HG03135 (cell line): ENCODE measurements at regions not wholly inside any gene's neighbourhood (a gene's known extent, or its start where the extent isn't known, plus 50 kb on each side); places are given as distances from the start of the nearest gene placed in this dataset.

Experiments used
- ATAC-seq: cut with Tn5 transposase; IDR thresholded peaks from one replicate; pipeline ENCODE4 v1.9.1; 2021; ENCODE audit warnings: mild to moderate bottlenecking, moderate library complexity; ENCODE audit not compliant: unreplicated experiment

DNA sequence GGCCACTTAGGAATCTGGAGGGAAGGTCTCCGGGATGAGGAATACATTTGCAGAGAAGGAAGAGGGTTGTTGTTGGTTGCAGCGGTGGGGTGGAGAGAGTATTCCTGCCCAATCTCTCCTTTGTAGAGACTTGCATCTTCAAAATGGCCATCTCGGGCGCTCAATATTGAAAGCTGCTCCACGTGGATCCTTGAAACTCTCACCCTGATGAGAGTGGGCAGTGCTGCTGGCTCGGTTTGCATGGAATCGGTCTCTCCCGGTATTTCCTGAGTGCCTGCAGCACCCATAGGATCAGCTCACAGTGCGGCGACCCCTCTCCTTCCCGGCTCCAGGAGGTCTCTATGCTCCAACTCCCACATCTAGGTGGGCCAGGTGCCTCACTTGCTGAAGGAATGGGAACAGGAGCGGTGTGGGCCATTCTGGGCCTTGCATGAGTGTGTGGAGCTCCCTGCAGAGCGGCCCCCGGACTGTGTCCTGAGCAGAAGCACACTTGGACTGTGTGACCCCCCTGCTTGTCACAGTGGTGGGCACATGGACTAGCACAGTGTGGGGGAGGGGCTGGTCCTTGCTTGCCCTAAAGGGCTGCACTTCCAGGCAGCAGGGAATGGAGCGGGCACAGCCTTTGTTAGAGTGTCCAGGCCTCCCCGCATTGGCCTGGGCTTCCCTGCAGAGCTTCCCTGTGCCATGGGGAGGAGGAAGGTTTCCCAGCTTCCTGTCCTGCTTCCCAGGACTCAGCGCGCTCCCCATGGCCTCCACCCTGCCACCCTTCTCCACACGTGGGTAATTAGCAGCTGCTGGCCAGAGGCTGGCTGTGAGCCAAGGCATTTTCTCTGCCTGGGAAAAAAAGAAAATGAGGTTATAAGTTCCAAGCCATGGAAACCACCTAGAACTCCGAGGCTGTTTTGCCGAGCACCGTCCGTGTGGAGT, 139.3 kb downstream of the IRF8 start:
- ATAC-seq, result no peak

DNA sequence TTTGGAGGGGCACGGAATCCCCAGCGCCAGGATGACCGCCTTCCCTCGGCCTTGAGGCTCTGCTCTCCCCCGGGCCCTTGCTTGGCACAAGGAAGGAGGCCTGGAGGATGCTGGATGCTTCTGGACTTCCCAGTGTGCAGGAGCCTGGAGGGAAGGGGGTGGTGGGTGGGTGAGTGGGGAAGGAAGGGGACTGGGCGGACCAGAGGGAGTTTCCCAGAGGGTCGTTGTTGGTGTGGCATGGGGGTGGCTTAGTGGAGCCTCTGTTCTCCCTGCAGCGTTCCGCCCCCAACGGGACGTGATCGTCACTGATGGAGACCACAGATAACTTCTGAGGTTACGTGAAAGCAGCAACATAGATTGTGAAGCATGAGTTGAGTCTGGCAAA, 140.0 kb downstream of the IRF8 start:
- no peak for ATAC-seq

DNA sequence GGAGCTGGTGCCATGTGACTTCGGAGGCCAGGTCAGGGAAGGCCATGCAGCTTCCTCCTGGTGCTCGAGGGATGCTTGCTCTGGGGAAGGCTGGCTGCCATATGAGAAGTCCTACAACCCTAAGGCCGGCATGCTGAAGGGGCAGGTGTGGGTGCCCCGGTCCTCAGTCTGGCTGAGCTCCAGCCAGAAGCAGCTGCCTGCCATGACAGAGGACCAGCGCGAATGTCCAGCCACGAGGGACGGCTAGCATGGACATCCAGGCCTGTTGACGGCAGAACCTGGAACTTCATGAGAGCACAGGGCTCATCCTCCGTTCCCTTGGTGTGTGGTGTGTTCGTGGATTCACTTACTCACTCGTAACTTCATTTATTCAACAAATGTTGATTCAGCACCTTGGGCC, 140.6 kb downstream of the IRF8 start:
- ATAC-seq, result no peak

DNA sequence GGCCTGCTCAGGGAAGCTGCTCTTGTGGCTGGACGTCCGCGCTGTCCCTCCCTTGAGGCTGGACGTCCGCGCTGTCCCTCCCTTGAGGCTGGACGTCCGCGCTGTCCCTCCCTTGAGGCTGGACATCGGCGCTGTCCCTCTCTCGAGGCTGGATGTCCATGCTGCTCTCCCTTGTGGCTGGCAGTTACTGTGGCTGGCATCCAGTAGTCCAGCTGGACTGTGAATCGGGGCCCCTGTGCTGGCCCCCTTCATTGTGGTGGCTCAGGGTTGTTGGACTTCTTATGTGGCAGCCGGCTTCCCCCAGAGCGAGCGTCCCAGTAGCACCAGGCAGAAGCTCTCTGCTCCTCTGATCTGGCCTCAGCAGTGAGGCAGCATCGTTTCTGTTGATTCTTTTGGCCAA, 141.5 kb downstream of the IRF8 start:
- ATAC-seq, result no peak

DNA sequence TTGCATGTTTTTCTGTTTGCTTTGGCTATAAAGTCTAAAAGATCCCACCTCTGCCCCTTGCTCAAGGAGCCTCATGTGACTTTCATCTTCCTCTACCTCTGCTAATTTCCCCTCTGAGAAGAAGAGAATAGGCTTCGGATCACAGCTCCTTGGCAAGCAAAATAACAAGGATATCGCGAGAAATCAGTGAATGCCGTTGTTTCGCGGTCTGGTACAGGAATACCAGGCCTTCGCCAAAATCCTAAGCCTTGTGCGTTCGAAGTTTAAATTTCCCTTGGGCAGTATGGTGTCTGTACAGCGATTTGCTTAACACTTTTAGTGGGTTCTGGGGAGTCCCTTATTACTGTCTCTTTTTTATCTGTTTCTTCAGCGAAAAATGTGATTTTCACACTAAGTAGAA, 142.3 kb downstream of the IRF8 start:
- ATAC-seq, result no peak

DNA sequence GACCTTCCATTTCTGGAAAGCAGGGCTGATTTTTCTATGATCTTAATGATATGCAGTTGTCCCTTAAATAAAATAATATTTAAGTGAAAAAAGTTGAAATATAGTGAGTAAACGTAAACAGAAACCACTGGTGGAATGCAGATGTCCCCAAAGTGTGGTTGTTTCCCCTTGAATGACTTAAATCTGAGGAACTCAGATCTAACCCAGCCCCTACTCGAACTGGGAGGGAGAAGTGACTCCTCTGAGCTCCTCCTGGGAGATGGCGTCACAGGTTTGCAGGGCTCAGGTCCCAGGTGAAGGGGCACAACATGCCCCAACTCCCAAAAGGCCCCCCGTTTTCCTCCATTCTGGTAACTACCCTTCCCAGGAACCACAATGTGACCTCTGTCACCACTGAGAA, 142.8 kb downstream of the IRF8 start:
- ATAC-seq, result no peak

DNA sequence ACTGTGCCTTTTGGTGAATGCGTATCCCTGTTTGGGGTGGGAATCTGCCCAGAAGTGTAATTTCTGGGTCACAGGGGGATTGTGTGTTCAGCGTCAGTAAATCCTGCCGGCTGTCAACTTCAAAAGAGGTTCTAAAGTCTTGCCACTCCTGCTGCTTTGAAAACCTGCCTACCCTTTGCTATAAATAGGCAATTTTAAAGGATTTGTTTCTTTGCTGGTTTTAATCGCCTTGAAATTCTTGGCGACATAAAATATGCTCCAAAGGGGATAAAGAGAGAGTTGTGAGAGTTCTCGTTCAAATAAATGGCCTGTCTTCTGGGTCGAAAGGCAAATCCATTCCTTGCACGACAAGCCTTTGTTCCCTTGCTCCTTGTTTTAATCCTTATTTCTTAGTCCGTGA, 143.4 kb downstream of the IRF8 start:
- ATAC-seq, result no peak

DNA sequence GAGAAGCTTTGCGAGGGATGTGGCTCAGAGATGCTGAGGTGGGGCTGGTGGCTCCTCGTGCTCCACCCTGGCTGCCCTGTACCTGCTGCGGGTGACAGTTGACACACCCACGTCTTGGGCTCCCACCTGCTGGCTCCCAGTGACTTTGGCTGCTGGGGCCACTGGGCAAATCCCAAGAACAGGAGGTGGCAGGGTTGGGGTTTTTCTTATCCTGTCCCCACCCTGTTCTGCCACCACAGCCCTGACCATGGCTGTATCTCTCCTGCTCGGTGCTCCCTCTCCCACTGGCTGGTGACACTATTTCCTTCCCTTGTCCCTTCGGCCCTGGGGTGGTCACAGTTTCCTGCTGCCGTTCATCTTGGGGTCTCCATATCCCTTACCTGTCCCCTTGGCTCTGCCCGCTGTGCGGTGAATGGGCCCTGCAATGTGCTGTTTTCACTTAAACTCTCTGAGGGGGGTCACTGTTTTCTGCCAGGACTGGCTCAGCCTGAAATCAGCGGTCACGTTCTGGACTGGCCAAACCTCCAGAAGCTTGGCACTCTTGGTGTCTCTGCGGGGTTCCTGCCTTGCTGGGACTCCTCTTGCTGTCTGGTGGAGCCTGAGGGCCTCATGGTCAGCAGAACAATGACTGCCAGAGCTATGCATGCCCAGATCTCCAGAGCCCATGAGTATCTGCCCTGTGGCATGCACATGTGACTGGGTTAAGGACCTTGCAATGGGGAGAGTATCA, 144.2 kb downstream of the IRF8 start:
- no peak for ATAC-seq

DNA sequence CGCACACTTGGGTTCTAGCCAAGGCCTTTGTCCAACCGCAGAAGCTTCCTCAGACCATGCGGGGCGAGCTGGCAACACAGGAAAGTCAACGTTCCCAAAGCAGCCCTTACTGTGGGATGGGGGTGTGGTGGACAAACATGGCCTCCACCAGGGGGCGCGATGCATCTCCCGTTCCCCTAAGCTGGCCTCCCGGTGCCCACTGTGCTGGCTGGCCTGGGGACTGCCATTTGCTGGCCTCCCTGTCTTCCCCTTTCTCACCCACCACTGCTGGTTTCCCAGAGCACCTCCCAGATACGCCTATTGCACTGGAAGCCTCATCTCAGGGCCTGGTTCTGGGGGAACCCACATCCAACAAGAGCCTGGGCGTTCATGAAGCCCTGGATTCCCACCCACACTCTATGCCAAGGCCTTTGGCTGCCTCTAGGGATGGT, 145.3 kb downstream of the IRF8 start:
- ATAC-seq, result no peak

DNA sequence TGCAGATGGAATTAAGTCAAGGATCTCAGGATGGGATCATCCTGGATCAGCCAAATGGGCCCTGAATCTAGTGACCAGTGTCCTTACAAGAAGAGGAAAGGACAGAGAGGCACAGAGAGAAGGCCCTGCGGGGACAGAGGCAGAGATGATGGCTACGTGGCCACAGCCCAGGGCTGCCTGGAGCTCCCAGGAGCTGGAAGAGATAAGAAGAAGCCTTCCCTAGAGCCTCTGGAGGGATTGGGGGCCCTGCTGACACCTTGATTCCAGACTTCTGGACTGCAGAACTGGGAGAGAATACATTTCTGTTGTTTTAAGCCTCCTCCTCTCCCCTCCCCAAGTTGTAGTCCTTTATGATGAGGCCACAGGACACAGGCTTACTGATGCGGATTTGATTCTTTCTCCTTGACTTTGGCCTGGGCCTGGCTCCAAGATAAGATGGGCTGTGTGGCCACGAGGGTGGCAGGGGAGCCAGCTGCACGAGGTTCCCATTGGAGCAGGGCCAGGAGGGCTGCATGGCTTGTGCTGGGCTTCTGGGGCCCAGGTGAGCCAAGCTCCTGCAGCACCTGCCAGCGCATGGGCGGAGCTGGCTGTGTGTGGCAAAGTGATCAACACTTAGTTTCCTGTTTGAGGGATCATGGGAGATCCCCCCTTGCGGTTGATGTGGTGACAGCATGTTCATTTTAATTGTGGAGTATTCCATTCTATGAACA, 146.1 kb downstream of the IRF8 start:
- no peak for ATAC-seq

DNA sequence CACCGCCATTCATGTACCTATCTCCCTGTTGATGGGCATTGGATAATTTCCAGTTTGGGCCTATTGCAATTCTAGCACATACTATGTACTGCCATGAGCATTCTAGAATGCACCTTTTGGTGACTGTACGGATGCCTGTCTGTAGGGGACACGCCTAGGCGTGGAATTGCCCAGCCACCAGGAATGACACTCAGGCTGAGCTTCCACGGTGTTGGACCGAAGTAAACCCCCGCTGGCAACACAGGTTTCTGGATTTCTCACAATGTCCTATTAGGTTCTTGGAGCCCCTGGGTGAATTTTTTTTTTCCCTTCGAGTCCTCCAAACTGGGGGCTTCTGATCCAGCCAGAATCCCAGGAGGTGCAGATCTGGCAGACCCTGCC, 146.6 kb downstream of the IRF8 start:
- no peak for ATAC-seq

DNA sequence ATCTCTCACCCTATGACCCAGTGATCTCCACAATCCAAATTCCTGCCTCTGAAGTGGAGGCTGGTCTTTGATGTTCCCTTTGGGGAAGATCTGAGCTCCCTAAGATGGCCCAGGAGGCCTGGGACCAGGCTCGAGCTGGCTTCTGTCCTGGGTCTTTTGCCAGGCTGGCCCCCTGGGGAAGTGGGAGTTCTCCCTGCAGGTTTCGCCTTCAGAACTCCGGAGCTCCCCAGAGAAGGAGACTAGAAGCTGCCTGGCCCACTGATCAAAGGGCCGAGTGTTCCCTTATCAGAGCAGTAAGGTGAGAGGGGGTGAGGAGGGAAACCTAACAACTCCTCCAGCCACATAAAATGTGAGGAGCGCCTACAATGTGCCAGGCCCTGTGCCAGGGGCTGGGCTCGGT, 147.1 kb downstream of the IRF8 start:
- ATAC-seq, result no peak

DNA sequence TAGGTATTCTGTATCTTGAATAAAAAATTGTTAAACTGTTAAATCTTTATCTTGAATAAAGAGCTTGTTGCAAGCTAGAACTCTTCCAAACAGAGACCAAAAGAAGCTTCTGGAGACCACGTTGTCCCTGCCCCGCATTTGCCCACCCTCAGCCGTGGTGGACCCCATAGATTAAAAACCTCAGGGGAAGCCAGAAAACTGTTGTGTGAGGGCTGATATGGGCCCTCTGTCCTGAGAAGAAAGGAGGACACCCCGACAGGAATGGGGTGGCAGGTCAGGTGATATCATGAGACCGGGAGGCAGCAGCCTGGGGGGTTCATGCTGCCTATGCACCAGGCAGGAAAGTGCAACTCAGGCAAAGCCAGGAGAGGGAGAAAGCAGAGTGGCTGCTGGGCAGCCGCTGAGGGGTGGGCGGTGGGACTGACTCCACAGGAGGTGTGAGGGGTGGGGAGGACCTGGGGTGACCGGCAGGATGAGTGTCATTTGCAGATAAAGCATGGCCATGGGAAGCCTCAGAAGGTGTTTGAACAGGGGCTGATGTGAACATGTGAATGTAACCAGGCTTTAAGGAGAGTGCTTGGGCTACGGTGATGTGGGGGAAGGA, 147.8 kb downstream of the IRF8 start:
- ATAC-seq, result no peak

DNA sequence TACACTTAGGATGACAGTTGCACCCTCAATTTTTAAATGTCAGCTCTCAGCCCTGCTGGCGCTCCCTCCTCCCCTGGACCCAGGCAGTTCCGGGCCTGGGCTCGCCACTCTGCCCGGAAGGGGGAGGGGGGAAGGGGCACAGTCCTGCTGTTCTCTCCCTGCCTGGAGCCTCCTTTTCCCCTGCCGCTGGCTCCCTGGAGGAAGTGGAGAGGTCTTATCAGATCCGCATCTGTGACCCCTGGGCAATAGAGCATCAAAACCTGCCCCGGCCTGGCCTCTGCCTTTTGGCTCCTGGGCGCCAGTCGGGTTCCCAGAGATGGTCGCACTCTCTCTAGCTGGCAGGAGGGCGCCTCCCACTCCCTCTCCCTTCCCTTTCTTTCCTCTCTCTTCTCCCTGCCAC, 149.3 kb downstream of the IRF8 start:
- no peak for ATAC-seq

DNA sequence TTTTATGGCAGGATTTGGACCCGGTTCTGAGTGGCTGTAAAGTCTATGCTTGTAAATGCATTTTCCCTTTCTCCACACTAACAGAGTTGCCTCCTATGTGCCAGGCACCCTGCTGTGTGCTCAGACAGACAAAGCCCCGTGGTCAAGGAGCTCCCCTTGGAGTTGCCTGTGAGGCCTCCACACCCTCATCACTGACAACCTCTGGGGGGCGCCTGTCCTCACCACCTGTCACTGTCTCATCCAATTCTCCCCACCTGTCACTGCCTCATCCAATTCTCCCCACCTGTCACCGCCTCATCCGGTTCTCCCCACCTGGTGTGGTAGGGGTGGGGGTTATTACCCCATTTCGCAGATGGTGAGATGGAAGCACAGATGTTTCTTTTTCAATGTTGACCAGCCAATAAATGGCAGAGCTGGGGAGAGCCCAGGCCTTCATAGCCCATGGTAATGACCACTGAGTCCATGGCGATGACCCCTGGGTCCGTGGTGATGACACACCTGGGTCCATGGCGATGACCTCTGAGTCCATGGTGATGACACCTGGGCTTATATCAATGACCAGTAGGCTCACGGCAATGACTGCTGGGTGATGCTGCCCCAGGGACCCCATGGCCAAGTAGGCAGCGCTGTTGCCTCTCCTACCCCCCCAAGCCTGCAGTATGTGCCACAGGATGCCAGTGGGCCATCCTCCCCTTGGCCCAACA, 150.1 kb downstream of the IRF8 start:
- no peak for ATAC-seq

DNA sequence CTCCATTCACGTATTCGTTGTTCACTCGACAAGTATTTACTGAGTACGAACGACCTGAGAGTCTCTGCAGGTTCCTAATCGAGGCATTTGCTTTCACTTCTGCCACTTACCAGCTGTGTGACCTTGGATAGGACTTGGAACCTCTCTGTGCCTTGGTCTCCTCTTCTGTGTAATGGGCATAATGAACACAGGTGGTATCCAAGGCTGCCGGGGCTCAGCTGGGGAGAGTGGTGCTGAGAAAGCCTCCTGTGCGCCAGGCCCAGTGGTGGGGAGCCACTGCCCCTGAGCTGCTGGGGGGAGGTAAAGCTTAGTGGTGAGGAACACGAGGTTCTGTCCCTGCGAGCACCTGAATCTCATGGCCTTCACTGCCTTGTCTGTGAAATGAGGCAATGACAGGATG, 150.7 kb downstream of the IRF8 start:
- no peak for ATAC-seq

DNA sequence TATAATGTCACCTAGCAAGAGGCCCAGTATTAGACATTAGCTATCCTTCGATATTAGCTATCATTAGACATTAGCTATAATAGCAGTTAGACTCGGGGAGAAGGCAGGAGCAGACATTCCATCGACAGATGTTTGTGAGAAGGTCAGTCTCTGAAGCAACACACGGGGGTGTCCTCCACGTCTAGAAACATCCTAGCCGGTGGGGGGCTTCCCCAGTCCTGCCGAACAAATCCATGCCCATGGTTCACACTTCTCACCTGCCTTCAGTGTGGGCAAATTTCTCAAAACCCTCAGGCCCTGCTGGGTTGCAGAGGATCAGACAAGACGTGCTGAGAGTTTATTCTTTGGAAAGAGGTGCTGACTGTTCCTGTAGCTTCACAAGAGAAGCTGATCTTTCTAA, 151.1 kb downstream of the IRF8 start:
- ATAC-seq, result no peak

DNA sequence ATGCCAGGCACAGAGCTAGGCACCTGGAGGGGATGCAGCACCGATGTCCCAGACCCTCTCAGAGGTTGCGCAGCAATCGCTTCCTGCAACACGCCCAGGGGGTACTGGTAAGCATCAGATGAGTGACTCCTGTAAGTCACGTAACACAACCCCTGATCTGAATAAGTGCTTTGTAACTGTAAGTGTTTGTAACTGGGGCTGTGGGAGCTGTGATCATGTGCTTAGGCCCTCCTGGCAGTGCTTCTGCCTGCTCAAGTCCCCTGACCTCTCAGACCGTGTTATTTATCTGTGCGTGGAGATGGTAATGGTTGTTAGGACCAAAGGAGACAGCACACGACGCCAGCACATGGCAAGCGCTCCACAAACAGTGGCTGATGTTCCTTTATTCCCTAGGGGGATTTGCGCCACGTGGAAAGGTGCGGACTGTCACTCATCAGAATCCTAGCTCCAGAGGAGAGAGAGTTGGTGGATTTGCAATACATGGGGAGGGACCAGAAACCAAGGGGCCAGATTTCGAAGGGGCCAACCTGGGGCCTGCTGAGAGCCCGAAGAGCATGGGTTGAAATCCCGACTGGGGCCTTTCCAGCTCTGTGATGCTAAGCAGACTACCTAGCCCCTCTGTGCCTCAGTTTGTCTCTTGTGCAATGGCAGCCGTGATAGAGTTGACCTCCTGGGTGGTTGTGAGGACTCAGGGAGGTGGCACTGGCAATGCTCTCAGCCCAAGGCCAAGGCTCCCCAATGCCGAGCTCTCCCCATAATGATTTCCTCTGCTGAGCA, 151.8 kb downstream of the IRF8 start:
- ATAC-seq, result no peak

DNA sequence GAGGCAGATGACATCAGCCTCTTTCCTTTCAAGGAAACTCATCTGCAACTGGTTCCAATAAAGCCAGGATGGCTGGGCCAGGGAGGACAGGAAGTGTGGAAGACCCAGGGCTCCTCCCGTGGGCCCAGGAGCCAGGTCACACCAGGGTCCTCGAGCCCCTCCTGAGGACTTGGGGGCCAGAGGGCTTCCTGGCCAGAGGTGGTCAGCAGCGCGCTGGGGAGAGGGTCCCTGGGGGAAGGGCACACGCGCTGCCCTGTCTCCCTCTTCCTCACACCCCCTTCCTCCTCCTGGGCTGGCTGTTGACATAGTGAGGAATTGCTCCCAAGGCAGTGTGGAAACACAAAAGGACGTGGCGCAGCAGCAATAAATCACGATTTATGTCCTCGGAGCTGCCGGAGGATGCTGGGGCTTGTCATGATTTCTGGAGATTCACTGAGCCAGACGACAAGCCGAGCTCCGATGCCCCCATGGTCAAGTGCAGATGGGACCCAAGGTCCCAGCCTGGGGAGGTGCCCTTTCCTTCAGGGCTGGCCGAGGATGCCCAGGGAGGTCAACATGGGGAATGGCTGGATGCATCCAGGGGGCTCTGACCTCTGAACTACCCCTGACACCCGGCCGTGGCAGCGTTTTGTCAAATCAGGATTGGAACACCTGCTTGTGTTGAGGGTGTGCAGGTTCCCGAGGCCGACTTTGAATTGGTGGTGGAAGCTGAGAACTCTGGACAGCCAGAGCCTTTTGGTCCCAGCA, 152.6 kb downstream of the IRF8 start:
- no peak for ATAC-seq
